HepG2 (cell line): ENCODE measurements at regions not wholly inside any gene's neighbourhood (a gene's known extent, or its start where the extent isn't known, plus 50 kb on each side); places are given as distances from the start of the nearest gene placed in this dataset.
A peak's percentile ranks its signal among the peaks of the same experiment; 100 is the strongest.

ENCODE experiments used
- ATAC-seq: fragments of 200-7000 bp; cut with Tn5 transposase; 3 replicates; pipeline ENCODE4 v1.9.1; 2020; ENCODE audit warnings: mild to moderate bottlenecking, moderate library complexity
- BruUV-seq: library from RNA; stranded (reverse); fragments of 400-500 nt; replicated peaks from 2 replicates; lab custom pipeline; 2021; lab: Mats Ljungman, UMichigan
- CTCF ChIA-PET: fragments of 300-600 bp; formaldehyde crosslinking; extraction: SDS; loops from one replicate; lab custom pipeline; 2021; ENCODE audit warnings: low total read pairs, inconsistent platforms, low intra/inter-chr PET ratio; lab: Yijun Ruan, JAX
- POLR2A ChIA-PET: fragments of 350-600 bp; sonication (Branson Sonifier 250); formaldehyde crosslinking; loops from one replicate; lab custom pipeline; 2020; ENCODE audit warnings: antibody characterized with exemption, inconsistent platforms; lab: Yijun Ruan, JAX
- DNase-seq: peaks from one replicate; pipeline ENCODE4 v3.0.0-alpha.2; 2015; ENCODE audit warnings: low spot score
- FAIRE-seq: peaks from 3 replicates; lab custom pipeline; 2011; peaks lifted over from hg19 to GRCh38; lab: Jason Lieb, UNC
- H2AFZ ChIP-seq: one replicate; pipeline ENCODE4 v1.6.1; 2011; ENCODE audit warnings: low read length, inconsistent platforms
- H3K27ac ChIP-seq: fragments of 300-600 bp; 3 replicates; pipeline ENCODE4 v1.8.0; 2011; ENCODE audit warnings: mixed run types, mild to moderate bottlenecking, mixed read lengths, low read length, inconsistent platforms; ENCODE audit not compliant: insufficient read depth; ENCODE audit errors: extremely low read length
- H3K27me3 ChIP-seq, 2 experiments: fragments of 200-600 bp in 1 of 2; 2 replicates in 1 of 2; 3 replicates in 1 of 2; pipeline versions ENCODE4 v1.6.0 to v1.8.0; 2011; ENCODE audit warnings: low read length in 2 of 2, mild to moderate bottlenecking in 2 of 2, moderate library complexity in 2 of 2, inconsistent platforms in 1 of 2; ENCODE audit not compliant: insufficient read depth in 2 of 2, control insufficient read depth in 1 of 2
- H3K36me3 ChIP-seq, 2 experiments: fragments of 200-600 bp in 1 of 2; replicated peaks in 1 of 2; 2 replicates in 1 of 2; 3 replicates in 1 of 2; pipeline versions ENCODE4 v1.5.1 to v1.8.0; 2011; ENCODE audit warnings: low read length in 2 of 2, inconsistent platforms in 1 of 2; ENCODE audit not compliant: insufficient read depth in 2 of 2, control insufficient read depth in 1 of 2
- H3K4me1 ChIP-seq: 2 replicates; pipeline ENCODE4 v1.5.1; 2012; ENCODE audit warnings: low read length, inconsistent platforms; ENCODE audit not compliant: insufficient read depth
- H3K4me2 ChIP-seq: 2 replicates; pipeline ENCODE4 v1.6.0; 2011; ENCODE audit warnings: low read depth, low read length, inconsistent platforms
- H3K4me3 ChIP-seq, 3 experiments: fragments of 200-600 bp in 1 of 3; sonication (generic), shearing (Covaris generic) in 1 of 3; replicated peaks in 1 of 3; 2 replicates each; pipeline ENCODE4 v1.5.1; 2011 to 2016; ENCODE audit warnings: low read length in 3 of 3, inconsistent platforms in 2 of 3, low read depth in 2 of 3, mild to moderate bottlenecking in 2 of 3, control low read depth in 1 of 3, mixed read lengths in 1 of 3; ENCODE audit not compliant: insufficient read depth in 1 of 3
- H3K79me2 ChIP-seq: one replicate; pipeline ENCODE4 v1.6.1; 2011; ENCODE audit warnings: low read length, inconsistent platforms; ENCODE audit not compliant: insufficient read depth
- H3K9ac ChIP-seq: 2 replicates; pipeline ENCODE4 v1.6.0; 2011; ENCODE audit warnings: mild to moderate bottlenecking, low read depth, low read length, inconsistent platforms; ENCODE audit not compliant: insufficient read depth
- H3K9me3 ChIP-seq: 2 replicates; pipeline ENCODE4 v1.5.1; 2012; ENCODE audit warnings: mild to moderate bottlenecking, low read length
- H4K20me1 ChIP-seq: 2 replicates; pipeline ENCODE4 v1.6.0; 2011; ENCODE audit warnings: inconsistent platforms, mild to moderate bottlenecking, low read length, moderate library complexity; ENCODE audit not compliant: insufficient read depth
- ATM ChIP-seq: fragments of 450-650 bp; IDR thresholded peaks from 2 replicates; pipeline ENCODE4 v1.7.1; 2017; ENCODE audit warnings: mild to moderate bottlenecking, borderline replicate concordance
- DBP ChIP-seq: sonication (generic); formaldehyde crosslinking; IDR thresholded peaks from 2 replicates; pipeline ENCODE4 v1.4.0; 2020; ENCODE audit warnings: missing genetic modification reagents; ENCODE audit errors: not compliant biosample characterization
- EZH2 ChIP-seq: conservative IDR thresholded peaks from 2 replicates; pipeline ENCODE4 v1.6.1; 2012; ENCODE audit warnings: mild to moderate bottlenecking, low read depth, low read length, moderate library complexity
- FOSL2 ChIP-seq: sonication (generic); formaldehyde crosslinking; IDR thresholded peaks from 2 replicates; pipeline ENCODE4 v1.4.0; 2020; ENCODE audit warnings: missing genetic modification reagents
- HMG20B ChIP-seq: conservative IDR thresholded peaks from 2 replicates; pipeline ENCODE4 v1.6.1; 2016; ENCODE audit warnings: missing genetic modification reagents, missing compliant biosample characterization
- HOXA9 ChIP-seq: sonication (generic); formaldehyde crosslinking; IDR thresholded peaks from 2 replicates; pipeline ENCODE4 v1.8.1; 2022; ENCODE audit warnings: missing genetic modification reagents, mild to moderate bottlenecking, moderate library complexity, borderline replicate concordance
- JUN ChIP-seq: sonication (generic); formaldehyde crosslinking; IDR thresholded peaks from 2 replicates; pipeline ENCODE4 v1.4.0; 2020; ENCODE audit warnings: mild to moderate bottlenecking, missing genetic modification reagents
- PCBP2 ChIP-seq: fragments of 200-400 bp; formaldehyde crosslinking; optimal IDR thresholded peaks from 2 replicates; pipeline ENCODE3; 2018; ENCODE audit warnings: low read length, low read depth; ENCODE audit not compliant: poor library complexity, severe bottlenecking
- PRMT3 ChIP-seq: sonication (generic); formaldehyde crosslinking; IDR thresholded peaks from 2 replicates; pipeline ENCODE4 v1.8.1; 2022; ENCODE audit warnings: low read depth, mild to moderate bottlenecking, moderate library complexity, missing genetic modification reagents, borderline replicate concordance
- RAD21 ChIP-seq: fragments of 450-650 bp; formaldehyde crosslinking; IDR thresholded peaks from 2 replicates; pipeline ENCODE4 v1.5.0; 2020; ENCODE audit warnings: mild to moderate bottlenecking
- SNRNP70 ChIP-seq: fragments of 200-400 bp; formaldehyde crosslinking; IDR thresholded peaks from 2 replicates; pipeline ENCODE4 v1.6.1; 2017; ENCODE audit warnings: mild to moderate bottlenecking, low read depth, low read length, moderate library complexity
- SOX6 ChIP-seq, 2 experiments: fragments of 450-650 bp in 1 of 2; sonication (generic) in 1 of 2; formaldehyde crosslinking in 1 of 2; IDR thresholded peaks; 2 replicates each; pipeline versions ENCODE4 v1.4.0 to v1.6.1; 2017 to 2020; ENCODE audit warnings: antibody characterized with exemption in 1 of 2, mild to moderate bottlenecking in 1 of 2, missing genetic modification reagents in 1 of 2
- ZC3H13 ChIP-seq: sonication (generic); formaldehyde crosslinking; IDR thresholded peaks from 2 replicates; pipeline ENCODE4 v1.8.1; 2023; ENCODE audit warnings: mild to moderate bottlenecking, missing genetic modification reagents, moderate library complexity
- ZKSCAN5 ChIP-seq: sonication (generic); formaldehyde crosslinking; IDR thresholded peaks from 2 replicates; pipeline ENCODE4 v1.5.1; 2020; ENCODE audit warnings: mild to moderate bottlenecking, missing genetic modification reagents
- ZNF383 ChIP-seq: sonication (generic); formaldehyde crosslinking; IDR thresholded peaks from 2 replicates; pipeline ENCODE4 v1.4.0; 2020; ENCODE audit warnings: missing genetic modification reagents, mild to moderate bottlenecking, borderline replicate concordance
- ZNF589 ChIP-seq: sonication (generic); formaldehyde crosslinking; conservative IDR thresholded peaks from 2 replicates; pipeline ENCODE4 v1.8.0; 2022; ENCODE audit warnings: mild to moderate bottlenecking, moderate library complexity, missing genetic modification reagents
- ZNF747 ChIP-seq: sonication (generic); formaldehyde crosslinking; IDR thresholded peaks from 2 replicates; pipeline ENCODE4 v1.8.1; 2023; ENCODE audit warnings: missing genetic modification reagents, mild to moderate bottlenecking, borderline replicate concordance
- WGBS: methylation state at CpG from one replicate; pipeline ENCODE4 v1.1.6; 2017; ENCODE audit warnings: low lambda C conversion rate; 5-methylcytosine and 5-hydroxymethylcytosine counted together
- in situ Hi-C: cut with HindIII; loops from 2 replicates; pipeline ENCODE4 v1.10.0; 2017; ENCODE audit warnings: low pct_unique_long_range_greater_than_20kb; ENCODE audit not compliant: extremely low pct_ligation_motif_present
- intact Hi-C: fragments of 100-400 bp; cut with micrococcal nuclease; formaldehyde crosslinking; loops from one replicate; pipeline ENCODE4 v1.10.0; 2022; ENCODE audit not compliant: unreplicated experiment
- TF ChIP-seq, protein P1 (sequence below): fragments of 450-650 bp; IDR thresholded peaks from 2 replicates; pipeline ENCODE4 v1.6.1; 2017
- TF ChIP-seq, protein P2 (sequence below): sonication (generic); formaldehyde crosslinking; IDR thresholded peaks from 2 replicates; pipeline ENCODE4 v1.4.0; 2020; ENCODE audit warnings: missing genetic modification reagents, mild to moderate bottlenecking, borderline replicate concordance

DNA sequence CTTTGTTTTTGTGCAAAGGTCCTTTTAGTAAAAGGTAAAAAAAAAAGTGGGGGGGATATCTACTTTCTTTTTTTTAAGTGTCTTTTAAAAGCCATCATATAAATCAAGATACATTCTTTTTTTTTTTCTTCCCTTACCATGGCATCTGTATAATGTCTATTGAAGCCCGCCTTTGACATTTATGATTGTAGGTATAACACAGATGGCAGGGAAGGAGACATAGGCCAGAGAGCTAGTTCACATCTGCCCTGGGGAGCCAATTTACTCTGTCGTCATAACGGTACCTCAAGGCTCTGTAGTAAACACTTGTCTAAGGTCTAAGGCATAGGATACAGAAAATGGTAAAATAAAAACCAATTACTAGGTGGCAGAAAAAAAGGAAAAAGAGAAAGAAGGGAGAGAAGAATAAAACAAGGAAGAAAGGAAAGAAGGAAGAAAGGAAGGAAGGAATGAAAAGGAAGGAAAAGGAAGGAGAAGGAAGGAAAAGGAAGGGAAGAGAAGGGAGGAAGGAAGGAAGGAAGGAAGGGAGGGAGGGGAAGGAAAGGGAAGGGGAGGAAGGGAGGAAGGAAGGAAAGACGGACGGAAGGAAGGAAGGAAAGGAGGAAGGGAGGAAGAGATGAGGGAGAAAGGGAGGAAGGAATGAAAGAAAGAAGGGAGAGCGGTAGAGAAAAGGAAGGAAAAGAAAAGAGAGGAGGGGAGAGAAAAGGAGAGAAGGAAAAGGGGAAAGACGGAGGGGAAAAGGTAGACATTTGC is 343.5 kb downstream of the RBM43 start:
- H3K36me3 ChIP-seq = no peaks in the 10 kb centered on the region
- intact Hi-C loops (no loop called here), in situ Hi-C loops (no loop called here)
- H3K79me2 ChIP-seq = no peaks in the 10 kb centered on the region
- H3K4me2 ChIP-seq = no peak overlapping the region
- no peak for DNase-seq
- H3K9me3 ChIP-seq = no peaks in the 10 kb centered on the region
- no peak overlapping the region for H3K27ac ChIP-seq
- H4K20me1 ChIP-seq = no peaks in the 10 kb centered on the region
- ATAC-seq = no peak
- H2AFZ ChIP-seq = no peak overlapping the region
- no peaks in the 10 kb centered on the region for H3K27me3 ChIP-seq
- ChIA-PET POLR2A (no interaction called here), CTCF (no interaction called here)
- H3K4me3 ChIP-seq = no peak overlapping the region
- H3K9ac ChIP-seq = no peak overlapping the region
- H3K4me1 ChIP-seq = no peaks in the 10 kb centered on the region
- 20% methylated on average over 7 of the region's 7 CpGs for WGBS
- no peak for FAIRE-seq
- no TSS peak for BruUV-seq
- TF ChIP-seq DBP (CRISPR knock-in tag) (no peak), HOXA9 (no peak), ZC3H13 (no peak), ZKSCAN5 (CRISPR knock-in tag) (no peak), PCBP2 (peak; percentile 66), EZH2 (no peak), HMG20B (no peak), FOSL2 (no peak), RAD21 (CRISPR knock-in tag) (no peak), ZNF383 (no peak), PRMT3 (no peak), ZNF747 (CRISPR knock-in tag) (no peak), ATM (0 out of 2 replicates have a peak, but pooled peaks have one; percentile 36), JUN (CRISPR knock-in tag) (no peak), ZNF589 (CRISPR knock-in tag) (no peak), SNRNP70 (no peak), SOX6 (IDR thresholded peaks at IDR 0.05) (0 out of 2 replicates have a peak, but pooled peaks have one; percentile 16), SOX6 (CRISPR knock-in tag; IDR thresholded peaks at IDR 0.05) (no peak)
- TF ChIP-seq, protein P1, sequence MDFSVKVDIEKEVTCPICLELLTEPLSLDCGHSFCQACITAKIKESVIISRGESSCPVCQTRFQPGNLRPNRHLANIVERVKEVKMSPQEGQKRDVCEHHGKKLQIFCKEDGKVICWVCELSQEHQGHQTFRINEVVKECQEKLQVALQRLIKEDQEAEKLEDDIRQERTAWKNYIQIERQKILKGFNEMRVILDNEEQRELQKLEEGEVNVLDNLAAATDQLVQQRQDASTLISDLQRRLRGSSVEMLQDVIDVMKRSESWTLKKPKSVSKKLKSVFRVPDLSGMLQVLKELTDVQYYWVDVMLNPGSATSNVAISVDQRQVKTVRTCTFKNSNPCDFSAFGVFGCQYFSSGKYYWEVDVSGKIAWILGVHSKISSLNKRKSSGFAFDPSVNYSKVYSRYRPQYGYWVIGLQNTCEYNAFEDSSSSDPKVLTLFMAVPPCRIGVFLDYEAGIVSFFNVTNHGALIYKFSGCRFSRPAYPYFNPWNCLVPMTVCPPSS = 0 out of 2 replicates have a peak, but pooled peaks have one; percentile 28
- TF ChIP-seq, protein P2, sequence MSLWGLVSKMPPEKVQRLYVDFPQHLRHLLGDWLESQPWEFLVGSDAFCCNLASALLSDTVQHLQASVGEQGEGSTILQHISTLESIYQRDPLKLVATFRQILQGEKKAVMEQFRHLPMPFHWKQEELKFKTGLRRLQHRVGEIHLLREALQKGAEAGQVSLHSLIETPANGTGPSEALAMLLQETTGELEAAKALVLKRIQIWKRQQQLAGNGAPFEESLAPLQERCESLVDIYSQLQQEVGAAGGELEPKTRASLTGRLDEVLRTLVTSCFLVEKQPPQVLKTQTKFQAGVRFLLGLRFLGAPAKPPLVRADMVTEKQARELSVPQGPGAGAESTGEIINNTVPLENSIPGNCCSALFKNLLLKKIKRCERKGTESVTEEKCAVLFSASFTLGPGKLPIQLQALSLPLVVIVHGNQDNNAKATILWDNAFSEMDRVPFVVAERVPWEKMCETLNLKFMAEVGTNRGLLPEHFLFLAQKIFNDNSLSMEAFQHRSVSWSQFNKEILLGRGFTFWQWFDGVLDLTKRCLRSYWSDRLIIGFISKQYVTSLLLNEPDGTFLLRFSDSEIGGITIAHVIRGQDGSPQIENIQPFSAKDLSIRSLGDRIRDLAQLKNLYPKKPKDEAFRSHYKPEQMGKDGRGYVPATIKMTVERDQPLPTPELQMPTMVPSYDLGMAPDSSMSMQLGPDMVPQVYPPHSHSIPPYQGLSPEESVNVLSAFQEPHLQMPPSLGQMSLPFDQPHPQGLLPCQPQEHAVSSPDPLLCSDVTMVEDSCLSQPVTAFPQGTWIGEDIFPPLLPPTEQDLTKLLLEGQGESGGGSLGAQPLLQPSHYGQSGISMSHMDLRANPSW = no peak
